Stomach smooth muscle (tissue), 2 donors: ENCODE measurements at regions not wholly inside any gene's neighbourhood (a gene's known extent, or its start where the extent isn't known, plus 50 kb on each side); places are given as distances from the start of the nearest gene placed in this dataset.
"Not testable (repeated sequence)": the region's sequence is repeated elsewhere in the genome, so short reads cannot be mapped to it uniquely, and the experiment has no call there.

Experiments
- H3K27ac ChIP-seq: one replicate; pipeline ENCODE4 v1.7.0; 2013; ENCODE audit warnings: mild to moderate bottlenecking, low read length, inconsistent platforms
- H3K27me3 ChIP-seq, 2 donors: one replicate each; pipeline ENCODE4 v1.7.0; 2013; ENCODE audit warnings: low read length in 2 of 2; ENCODE audit not compliant: insufficient read depth in 2 of 2, control insufficient read depth in 1 of 2
- H3K36me3 ChIP-seq, 2 donors: one replicate each; pipeline ENCODE4 v1.7.0; 2013; ENCODE audit warnings: low read length in 2 of 2; ENCODE audit not compliant: control insufficient read depth in 2 of 2, insufficient read depth in 2 of 2
- H3K4me1 ChIP-seq: one replicate; pipeline ENCODE4 v1.7.0; 2013; ENCODE audit warnings: low read length; ENCODE audit not compliant: control insufficient read depth, insufficient read depth
- H3K4me3 ChIP-seq, 2 donors: one replicate each; pipeline ENCODE4 v1.7.0; 2013; ENCODE audit warnings: low read length in 2 of 2
- H3K9ac ChIP-seq, 2 donors: one replicate each; pipeline ENCODE4 v1.7.0; 2013; ENCODE audit warnings: low read length in 2 of 2, mild to moderate bottlenecking in 1 of 2
- H3K9me3 ChIP-seq, 2 donors: one replicate each; pipeline ENCODE4 v1.7.0; 2013; ENCODE audit warnings: low read length in 2 of 2; ENCODE audit not compliant: control insufficient read depth in 2 of 2
- donor health status: healthy.
- donor health status: Pancreatic carcinoma.

- no peak overlapping the region for H3K9ac ChIP-seq
- H3K27ac ChIP-seq, result no peak overlapping the region
- H3K9me3 ChIP-seq, result peaks cover 0 to 3% of the 10 kb centered on the region in 2 donors
- no peaks in the 10 kb centered on the region for H3K4me1 ChIP-seq
- H3K27me3 ChIP-seq, result no peaks in the 10 kb centered on the region
- H3K36me3 ChIP-seq, result no peaks in the 10 kb centered on the region
- no peak overlapping the region for H3K4me3 ChIP-seq
Observed at GRCh38 chr19:28619816-28620429, 593.0 kb downstream of the UQCRFS1 start.

- Histone ChIP-seq H3K27ac (no peak overlapping the region), H3K36me3 (no peaks in the 10 kb centered on the region), H3K9ac (no peak overlapping the region), H3K4me1 (no peaks in the 10 kb centered on the region), H3K27me3 (no peaks in the 10 kb centered on the region), H3K9me3 (peaks cover 6 to 8% of the 10 kb centered on the region in 2 donors), H3K4me3 (no peak overlapping the region)
Observed at GRCh38 chr19:28618504-28618903, 594.4 kb downstream of the UQCRFS1 start.

- Histone ChIP-seq H3K4me3 (no peak overlapping the region), H3K9ac (no peak overlapping the region), H3K27ac (no peak overlapping the region), H3K27me3 (no peaks in the 10 kb centered on the region), H3K4me1 (no peaks in the 10 kb centered on the region), H3K36me3 (no peaks in the 10 kb centered on the region), H3K9me3 (peaks cover 6 to 11% of the 10 kb centered on the region in 2 donors)
Observed at GRCh38 chr19:28615966-28616365, 597.0 kb downstream of the UQCRFS1 start.

GRCh38 chr19:28615546-28615916, 597.4 kb downstream of the UQCRFS1 start:
- Histone ChIP-seq H3K36me3 (no peaks in the 10 kb centered on the region), H3K4me3 (no peak overlapping the region), H3K27ac (no peak overlapping the region), H3K4me1 (no peaks in the 10 kb centered on the region), H3K9me3 (peaks cover 6 to 11% of the 10 kb centered on the region in 2 donors), H3K27me3 (no peaks in the 10 kb centered on the region), H3K9ac (no peak overlapping the region)

GRCh38 chr19:28614634-28615545, 598.1 kb downstream of the UQCRFS1 start:
- peaks cover 6 to 11% of the 10 kb centered on the region in 2 donors for H3K9me3 ChIP-seq
- no peaks in the 10 kb centered on the region for H3K27me3 ChIP-seq

GRCh38 chr19:28612275-28612769, 600.6 kb downstream of the UQCRFS1 start:
- Histone ChIP-seq H3K27me3 (no peaks in the 10 kb centered on the region), H3K9ac (no peak overlapping the region), H3K4me1 (no peaks in the 10 kb centered on the region), H3K27ac (no peak overlapping the region), H3K4me3 (no peak overlapping the region), H3K36me3 (no peaks in the 10 kb centered on the region), H3K9me3 (peaks cover 3 to 12% of the 10 kb centered on the region in 2 donors)

More at GRCh38 chr19:28614634-28615545, 598.1 kb downstream of the UQCRFS1 start:
- Histone ChIP-seq H3K27ac (no peak overlapping the region), H3K36me3 (no peaks in the 10 kb centered on the region), H3K4me3 (no peak overlapping the region), H3K4me1 (no peaks in the 10 kb centered on the region), H3K9ac (no peak overlapping the region)

GRCh38 chr19:28611227-28611914, 601.6 kb downstream of the UQCRFS1 start:
- not testable (repeated sequence) for H3K9ac ChIP-seq, H3K4me1 ChIP-seq, H3K27ac ChIP-seq, H3K36me3 ChIP-seq, H3K27me3 ChIP-seq, H3K4me3 ChIP-seq
- peaks cover 3 to 22% of the 10 kb centered on the region in 2 donors for H3K9me3 ChIP-seq

- Histone ChIP-seq H3K9ac (no peak overlapping the region), H3K4me1 (no peaks in the 10 kb centered on the region), H3K27me3 (no peaks in the 10 kb centered on the region), H3K4me3 (no peak overlapping the region), H3K9me3 (peaks cover 3 to 25% of the 10 kb centered on the region in 2 donors), H3K36me3 (no peaks in the 10 kb centered on the region), H3K27ac (no peak overlapping the region)
Observed at GRCh38 chr19:28610731-28611130, 602.2 kb downstream of the UQCRFS1 start.

GRCh38 chr19:28609944-28610343, 603.0 kb downstream of the UQCRFS1 start:
- Histone ChIP-seq H3K4me1 (no peaks in the 10 kb centered on the region), H3K4me3 (no peak overlapping the region), H3K27ac (no peak overlapping the region), H3K9me3 (peaks cover 3 to 25% of the 10 kb centered on the region in 2 donors), H3K9ac (no peak overlapping the region), H3K36me3 (no peaks in the 10 kb centered on the region), H3K27me3 (no peaks in the 10 kb centered on the region)

- Histone ChIP-seq H3K4me1 (no peaks in the 10 kb centered on the region), H3K9me3 (peaks cover 0 to 20% of the 10 kb centered on the region in 2 donors), H3K27ac (no peak overlapping the region), H3K9ac (no peak overlapping the region), H3K27me3 (no peaks in the 10 kb centered on the region), H3K4me3 (no peak overlapping the region), H3K36me3 (no peaks in the 10 kb centered on the region)
Observed at GRCh38 chr19:28609091-28609755, 603.7 kb downstream of the UQCRFS1 start.
